IMR-90 (cell line): ENCODE measurements at regions not wholly inside any gene's neighbourhood (a gene's known extent, or its start where the extent isn't known, plus 50 kb on each side); places are given as distances from the start of the nearest gene placed in this dataset.

Source experiments
- ATAC-seq: fragments of 200-7000 bp; cut with Tn5 transposase; 2 replicates; pipeline ENCODE4 v1.9.1; 2020; ENCODE audit warnings: low read depth, mild to moderate bottlenecking, moderate library complexity
- BruUV-seq: library from RNA; stranded (reverse); fragments of 400-500 nt; replicated peaks from 2 replicates; lab custom pipeline; 2021; lab: Mats Ljungman, UMichigan
- CTCF ChIA-PET: fragments of 300-600 bp; formaldehyde crosslinking; extraction: SDS; loops from one replicate; lab custom pipeline; 2021; ENCODE audit warnings: antibody characterized with exemption; lab: Yijun Ruan, JAX
- POLR2A ChIA-PET: fragments of 300-600 bp; sonication (Branson Sonifier 250); formaldehyde crosslinking; loops from one replicate; lab custom pipeline; 2022; ENCODE audit warnings: antibody characterized with exemption; ENCODE audit not compliant: unreplicated experiment; lab: Charles Lee
- DNase-seq: peaks from one replicate; pipeline ENCODE4 v3.0.0; 2013
- H2AFZ ChIP-seq: replicated peaks from 2 replicates; pipeline ENCODE3; 2013; ENCODE audit warnings: low read length, mild to moderate bottlenecking; ENCODE audit not compliant: poor library complexity
- H2AK5ac ChIP-seq: 2 replicates; pipeline ENCODE4 v1.6.1; 2013; ENCODE audit warnings: low read depth, low read length, inconsistent platforms
- H2AK9ac ChIP-seq: replicated peaks from 2 replicates; pipeline ENCODE3; 2013; ENCODE audit warnings: mild to moderate bottlenecking, low read depth, low read length, moderate library complexity; ENCODE audit not compliant: poor library complexity
- H2BK120ac ChIP-seq: 2 replicates; pipeline ENCODE4 v1.6.1; 2013; ENCODE audit warnings: low read depth, low read length, inconsistent platforms
- H2BK15ac ChIP-seq: 3 replicates; pipeline ENCODE4 v1.6.1; 2013; ENCODE audit warnings: low read depth, low read length, inconsistent platforms
- H2BK20ac ChIP-seq: 2 replicates; pipeline ENCODE4 v1.6.1; 2013; ENCODE audit warnings: low read depth, mild to moderate bottlenecking, inconsistent platforms, low read length, moderate library complexity
- H2BK5ac ChIP-seq: 2 replicates; pipeline ENCODE4 v1.6.1; 2013; ENCODE audit warnings: mild to moderate bottlenecking, low read depth, low read length, inconsistent platforms; ENCODE audit not compliant: poor library complexity, severe bottlenecking
- H3K14ac ChIP-seq: replicated peaks from 2 replicates; pipeline ENCODE4 v1.6.1; 2013; ENCODE audit warnings: low read depth, low read length, inconsistent platforms
- H3K18ac ChIP-seq: 2 replicates; pipeline ENCODE4 v1.6.1; 2013; ENCODE audit warnings: low read depth, low read length, control low read depth
- H3K23ac ChIP-seq: 2 replicates; pipeline ENCODE4 v1.6.1; 2013; ENCODE audit warnings: low read depth, low read length, inconsistent platforms
- H3K27ac ChIP-seq: 2 replicates; pipeline ENCODE4 v1.5.1; 2013; ENCODE audit warnings: mild to moderate bottlenecking, control low read depth, low read length; ENCODE audit not compliant: insufficient read depth
- H3K27me3 ChIP-seq: 2 replicates; pipeline ENCODE4 v1.6.1; 2013; ENCODE audit warnings: low read length; ENCODE audit not compliant: control insufficient read depth, insufficient read depth
- H3K36me3 ChIP-seq: 2 replicates; pipeline ENCODE4 v1.6.1; 2013; ENCODE audit warnings: low read length, mixed read lengths; ENCODE audit not compliant: control insufficient read depth, insufficient read depth
- H3K4ac ChIP-seq: 2 replicates; pipeline ENCODE4 v1.6.1; 2013; ENCODE audit warnings: low read depth, low read length, inconsistent platforms
- H3K4me1 ChIP-seq: 2 replicates; pipeline ENCODE4 v1.6.1; 2013; ENCODE audit warnings: low read length, mixed read lengths; ENCODE audit not compliant: control insufficient read depth, insufficient read depth
- H3K4me2 ChIP-seq: 2 replicates; pipeline ENCODE4 v1.6.1; 2013; ENCODE audit warnings: low read depth, mild to moderate bottlenecking, control low read depth, low read length, moderate library complexity
- H3K4me3 ChIP-seq: 2 replicates; pipeline ENCODE4 v1.5.1; 2013; ENCODE audit warnings: low read depth, mild to moderate bottlenecking, control low read depth, low read length, moderate library complexity; ENCODE audit not compliant: insufficient read depth
- H3K56ac ChIP-seq: 2 replicates; pipeline ENCODE4 v1.6.1; 2013; ENCODE audit warnings: low read length, inconsistent platforms; ENCODE audit not compliant: insufficient read depth; ENCODE audit errors: extremely low read depth
- H3K79me1 ChIP-seq, 2 experiments: 2 replicates each; pipeline ENCODE4 v1.6.1; 2013; ENCODE audit warnings: low read length in 2 of 2, inconsistent platforms in 1 of 2, low read depth in 1 of 2
- H3K9ac ChIP-seq: 2 replicates; pipeline ENCODE4 v1.6.1; 2013; ENCODE audit warnings: low read depth, low read length, control low read depth
- H3K9me1 ChIP-seq: 2 replicates; pipeline ENCODE4 v1.6.1; 2013; ENCODE audit warnings: low read length, inconsistent platforms; ENCODE audit not compliant: insufficient read depth
- H3K9me3 ChIP-seq: 2 replicates; pipeline ENCODE4 v1.6.1; 2013; ENCODE audit warnings: low read length; ENCODE audit not compliant: control insufficient read depth, insufficient read depth
- H4K20me1 ChIP-seq: 2 replicates; pipeline ENCODE4 v1.6.1; 2013; ENCODE audit warnings: low read length, inconsistent platforms; ENCODE audit not compliant: insufficient read depth
- H4K5ac ChIP-seq: 2 replicates; pipeline ENCODE4 v1.6.1; 2013; ENCODE audit warnings: mild to moderate bottlenecking, low read depth, low read length, control low read depth
- H4K8ac ChIP-seq, 2 experiments: 2 replicates each; pipeline ENCODE4 v1.6.1; 2013; ENCODE audit warnings: low read depth in 2 of 2, low read length in 2 of 2, control low read depth in 1 of 2, inconsistent platforms in 1 of 2
- H4K91ac ChIP-seq: 2 replicates; pipeline ENCODE4 v1.6.1; 2013; ENCODE audit warnings: low read depth, low read length, inconsistent platforms; ENCODE audit not compliant: insufficient read depth
- BHLHE40 ChIP-seq: fragments of 150-350 bp; IDR thresholded peaks from 2 replicates; pipeline ENCODE4 v1.6.1; 2016; ENCODE audit warnings: mild to moderate bottlenecking, low read depth, low read length
- CEBPB ChIP-seq: IDR thresholded peaks from 2 replicates; pipeline ENCODE4 v1.6.1; 2012; ENCODE audit warnings: low read depth, low read length, improper control_type of control experiment
- CHD1 ChIP-seq: IDR thresholded peaks from 2 replicates; pipeline ENCODE4 v1.6.1; 2012; ENCODE audit warnings: low read depth, low read length, improper control_type of control experiment
- CTCF ChIP-seq: conservative IDR thresholded peaks from 2 replicates; pipeline ENCODE4 v1.5.1; 2012; ENCODE audit warnings: mild to moderate bottlenecking, low read depth, low read length, improper control_type of control experiment
- ELK1 ChIP-seq: fragments of 150-350 bp; IDR thresholded peaks from 2 replicates; pipeline ENCODE4 v1.6.1; 2016; ENCODE audit warnings: low read depth, mild to moderate bottlenecking, low read length, moderate library complexity, borderline replicate concordance
- MAFK ChIP-seq: IDR thresholded peaks from 2 replicates; pipeline ENCODE4 v1.6.1; 2012; ENCODE audit warnings: low read depth, low read length, improper control_type of control experiment
- MAZ ChIP-seq: IDR thresholded peaks from 2 replicates; pipeline ENCODE4 v1.6.1; 2012; ENCODE audit warnings: low read depth, mild to moderate bottlenecking, low read length, improper control_type of control experiment, moderate library complexity, borderline replicate concordance
- MXI1 ChIP-seq: IDR thresholded peaks from 2 replicates; pipeline ENCODE4 v1.6.1; 2012; ENCODE audit warnings: low read depth, mild to moderate bottlenecking, low read length, moderate library complexity, borderline replicate concordance
- NFE2L2 ChIP-seq: fragments of 150-350 bp; IDR thresholded peaks from 2 replicates; pipeline ENCODE4 v1.6.1; 2016; ENCODE audit warnings: low read depth, mild to moderate bottlenecking, low read length
- POLR2A ChIP-seq: IDR thresholded peaks from 2 replicates; pipeline ENCODE4 v1.6.1; 2012; ENCODE audit warnings: mild to moderate bottlenecking, low read depth, low read length
- RAD21 ChIP-seq: IDR thresholded peaks from 2 replicates; pipeline ENCODE4 v1.6.1; 2012; ENCODE audit warnings: low read length, improper control_type of control experiment
- RCOR1 ChIP-seq: IDR thresholded peaks from 2 replicates; pipeline ENCODE4 v1.6.1; 2012; ENCODE audit warnings: mild to moderate bottlenecking, low read length, improper control_type of control experiment; ENCODE audit not compliant: insufficient replicate concordance
- RFX5 ChIP-seq: IDR thresholded peaks from 2 replicates; pipeline ENCODE4 v1.8.0; 2012; ENCODE audit warnings: low read depth, mild to moderate bottlenecking, low read length, moderate library complexity
- SMC3 ChIP-seq: fragments of 150-350 bp; IDR thresholded peaks from 2 replicates; pipeline ENCODE4 v1.6.1; 2016; ENCODE audit warnings: low read depth, mild to moderate bottlenecking, antibody characterized with exemption, low read length, moderate library complexity
- USF2 ChIP-seq: fragments of 150-350 bp; IDR thresholded peaks from 2 replicates; pipeline ENCODE4 v1.6.1; 2017; ENCODE audit warnings: mild to moderate bottlenecking, antibody characterized with exemption, low read length, low read depth
- WGBS, 2 experiments: methylation state at CpG; one replicate each; pipeline versions ENCODE4 v1.1.5 to v1.1.7; 2013; ENCODE audit warnings: missing lambda C conversion rate in 2 of 2; ENCODE audit not compliant: insufficient read length in 1 of 2; ENCODE audit errors: extremely low coverage in 2 of 2; 5-methylcytosine and 5-hydroxymethylcytosine counted together
- dilution Hi-C: fragments of 300-500 bp; cut with HindIII; formaldehyde crosslinking; loops from one replicate; pipeline ENCODE4 v1.14.3; 2018; ENCODE audit warnings: low sequenced_read_pairs; ENCODE audit not compliant: unreplicated experiment
- in situ Hi-C: fragments of 300-500 bp; cut with MboI; formaldehyde crosslinking; loops from 3 replicates; pipeline ENCODE4 v1.14.3; 2019; ENCODE audit warnings: low sequenced_read_pairs, inconsistent platforms, mixed read lengths
- intact Hi-C: fragments of 100-400 bp; cut with micrococcal nuclease; formaldehyde crosslinking; loops from 2 replicates; pipeline ENCODE4 v1.10.0; 2022

GRCh38 chr2:58572731-58573130 is 331.6 kb upstream of the FANCL start:
- intact Hi-C loops, result loop anchor here (10.0 kb wide), 2 partner anchors 668 to 1982 kb away; partner anchors contain the start of gene BCL11A
- H3K36me3 ChIP-seq, result no peaks in the 10 kb centered on the region

More at GRCh38 chr2:58572731-58573130, 331.6 kb upstream of the FANCL start:
- no peaks in the 10 kb centered on the region for H3K4me1 ChIP-seq
- H3K56ac ChIP-seq, result no peak overlapping the region
- H3K9me1 ChIP-seq, result no peaks in the 10 kb centered on the region
- H3K4ac ChIP-seq, result no peak overlapping the region
- H3K9ac ChIP-seq, result no peak overlapping the region
- H3K23ac ChIP-seq, result no peak overlapping the region
- no peaks in the 10 kb centered on the region for H4K20me1 ChIP-seq
- H2BK5ac ChIP-seq, result no peak overlapping the region
- no TSS peak for BruUV-seq
- no peak overlapping the region for H2BK120ac ChIP-seq
- ChIA-PET POLR2A (no interaction called here), CTCF (no interaction called here)
- H3K14ac ChIP-seq, result no peak overlapping the region
- H4K91ac ChIP-seq, result no peak overlapping the region
- no peaks in the 10 kb centered on the region for H3K79me1 ChIP-seq
- no peak overlapping the region for H2BK20ac ChIP-seq
- DNase-seq, result no peak
- H2AK9ac ChIP-seq, result no peak overlapping the region
- H3K4me2 ChIP-seq, result no peak overlapping the region
- H3K4me3 ChIP-seq, result no peak overlapping the region
- no peaks in the 10 kb centered on the region for H3K27me3 ChIP-seq
- TF ChIP-seq MAFK (no peak), RAD21 (no peak), NFE2L2 (no peak), BHLHE40 (no peak), CHD1 (no peak), USF2 (no peak), MXI1 (no peak), POLR2A (no peak), CTCF (no peak), MAZ (no peak), RCOR1 (no peak), CEBPB (no peak), ELK1 (no peak), SMC3 (no peak), RFX5 (no peak)
- no peak overlapping the region for H4K8ac ChIP-seq
- no peak overlapping the region for H3K18ac ChIP-seq
- no peak overlapping the region for H2BK15ac ChIP-seq
- no CpG with 5 or more reads among the region's 3 CpGs for WGBS, 2 experiments
- in situ Hi-C loops (no loop called here), dilution Hi-C loops (no loop called here)
- no peak overlapping the region for H2AFZ ChIP-seq
- no peak overlapping the region for H2AK5ac ChIP-seq
- H3K27ac ChIP-seq, result no peak overlapping the region
- H3K9me3 ChIP-seq, result no peaks in the 10 kb centered on the region
- ATAC-seq, result no peak
- no peak overlapping the region for H4K5ac ChIP-seq
